ENCODE measurements at regions not wholly inside any gene's neighbourhood (a gene's known extent, or its start where the extent isn't known, plus 50 kb on each side); places are given as distances from the start of the nearest gene placed in this dataset.

- TF ChIP-seq, protein P1, sequence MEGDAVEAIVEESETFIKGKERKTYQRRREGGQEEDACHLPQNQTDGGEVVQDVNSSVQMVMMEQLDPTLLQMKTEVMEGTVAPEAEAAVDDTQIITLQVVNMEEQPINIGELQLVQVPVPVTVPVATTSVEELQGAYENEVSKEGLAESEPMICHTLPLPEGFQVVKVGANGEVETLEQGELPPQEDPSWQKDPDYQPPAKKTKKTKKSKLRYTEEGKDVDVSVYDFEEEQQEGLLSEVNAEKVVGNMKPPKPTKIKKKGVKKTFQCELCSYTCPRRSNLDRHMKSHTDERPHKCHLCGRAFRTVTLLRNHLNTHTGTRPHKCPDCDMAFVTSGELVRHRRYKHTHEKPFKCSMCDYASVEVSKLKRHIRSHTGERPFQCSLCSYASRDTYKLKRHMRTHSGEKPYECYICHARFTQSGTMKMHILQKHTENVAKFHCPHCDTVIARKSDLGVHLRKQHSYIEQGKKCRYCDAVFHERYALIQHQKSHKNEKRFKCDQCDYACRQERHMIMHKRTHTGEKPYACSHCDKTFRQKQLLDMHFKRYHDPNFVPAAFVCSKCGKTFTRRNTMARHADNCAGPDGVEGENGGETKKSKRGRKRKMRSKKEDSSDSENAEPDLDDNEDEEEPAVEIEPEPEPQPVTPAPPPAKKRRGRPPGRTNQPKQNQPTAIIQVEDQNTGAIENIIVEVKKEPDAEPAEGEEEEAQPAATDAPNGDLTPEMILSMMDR (IDR thresholded peaks at IDR 0.05), result no peak
- no peak for TF ChIP-seq EZH2 (IDR thresholded peaks at IDR 0.05; ENCODE audit: borderline replicate concordance, insufficient read depth, low read depth, low read length, poor library complexity, severe bottlenecking)
Observed at GRCh38 chr2:223123855-223124610, 72.0 kb downstream of the KCNE4 start.

All from B cell (primary cell).